GM19351 (cell line): ENCODE measurements at regions not wholly inside any gene's neighbourhood (a gene's known extent, or its start where the extent isn't known, plus 50 kb on each side); places are given as distances from the start of the nearest gene placed in this dataset.
"Not testable (repeated sequence)": the region's sequence is repeated elsewhere in the genome, so short reads cannot be mapped to it uniquely, and the experiment has no call there.

Experiments
- ATAC-seq: cut with Tn5 transposase; IDR thresholded peaks from one replicate; pipeline ENCODE4 v1.9.1; 2021; ENCODE audit warnings: mild to moderate bottlenecking, moderate library complexity; ENCODE audit not compliant: unreplicated experiment

DNA sequence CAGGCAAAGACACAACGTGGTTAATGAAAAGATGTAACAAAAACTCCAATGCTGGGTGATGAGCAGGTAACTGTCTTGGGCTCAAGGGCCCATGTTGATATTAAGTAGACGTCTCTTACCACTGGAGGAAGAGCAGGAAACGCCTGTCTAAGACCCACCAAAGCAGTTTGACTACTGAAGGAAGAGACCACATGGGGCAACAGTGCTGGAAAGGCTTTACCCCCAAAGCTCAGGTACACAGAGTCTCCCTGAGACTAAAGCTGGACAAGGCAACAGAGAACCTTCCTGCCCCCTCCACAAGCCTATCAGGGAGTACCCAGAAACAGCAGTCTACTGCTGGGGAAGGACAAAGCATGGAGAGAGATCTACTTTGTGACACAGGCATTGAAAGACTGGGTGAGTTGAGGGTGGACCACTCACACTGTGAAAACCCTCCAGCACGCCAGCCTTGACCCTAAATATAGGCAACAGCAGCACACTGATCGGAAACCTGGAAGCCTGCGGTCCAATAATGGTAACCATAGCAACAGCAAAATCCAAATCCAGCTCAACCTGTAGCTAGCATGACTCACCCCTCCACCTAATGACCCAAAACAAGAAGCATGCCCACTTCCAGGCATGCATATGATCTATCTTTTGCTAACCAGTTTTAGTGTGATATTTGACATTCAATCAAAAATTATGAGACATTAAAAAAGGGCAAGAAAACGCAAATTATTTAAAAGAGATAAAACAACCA lies 270.5 kb upstream of the SDK2 start:
- ATAC-seq, result no peak

DNA sequence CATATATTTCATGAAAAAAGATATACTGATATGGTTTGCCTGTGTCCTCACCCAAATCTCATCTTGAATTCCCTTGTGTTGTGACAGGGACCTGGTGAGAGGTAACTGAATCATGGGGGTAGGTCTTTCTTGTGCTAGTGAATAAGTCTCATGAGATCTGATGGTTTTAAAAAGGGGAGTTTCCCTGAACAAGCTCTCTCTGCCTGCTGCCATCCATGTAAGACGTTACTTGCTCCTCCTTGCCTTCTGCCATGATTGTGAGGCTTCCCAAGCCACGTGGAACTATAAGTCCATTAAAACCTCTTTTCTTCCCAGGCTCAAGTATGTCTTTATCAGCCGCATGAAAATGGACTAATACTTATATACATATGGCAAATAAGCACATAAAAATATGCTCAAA lies 274.8 kb upstream of the SDK2 start:
- ATAC-seq, result not testable (repeated sequence)

DNA sequence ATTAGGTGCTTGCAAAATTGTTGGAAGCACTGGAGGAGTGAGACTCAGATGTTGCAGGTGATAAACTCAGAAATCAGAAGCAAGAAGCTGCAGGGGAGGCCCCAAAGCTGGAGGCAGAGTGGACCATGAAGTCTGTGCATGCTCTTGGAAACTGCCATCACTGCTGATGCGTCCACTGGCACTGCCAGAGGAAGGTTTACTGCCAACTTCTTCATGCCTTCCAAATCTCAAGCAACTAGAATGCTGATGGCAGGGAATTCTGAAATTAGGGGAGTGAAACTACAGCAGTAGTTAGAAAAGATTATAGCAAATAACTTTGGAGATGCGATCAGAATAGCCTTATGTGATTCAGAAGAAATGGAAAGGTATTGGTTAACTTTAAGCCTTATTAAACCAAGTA lies 277.1 kb upstream of the SDK2 start:
- no peak for ATAC-seq

DNA sequence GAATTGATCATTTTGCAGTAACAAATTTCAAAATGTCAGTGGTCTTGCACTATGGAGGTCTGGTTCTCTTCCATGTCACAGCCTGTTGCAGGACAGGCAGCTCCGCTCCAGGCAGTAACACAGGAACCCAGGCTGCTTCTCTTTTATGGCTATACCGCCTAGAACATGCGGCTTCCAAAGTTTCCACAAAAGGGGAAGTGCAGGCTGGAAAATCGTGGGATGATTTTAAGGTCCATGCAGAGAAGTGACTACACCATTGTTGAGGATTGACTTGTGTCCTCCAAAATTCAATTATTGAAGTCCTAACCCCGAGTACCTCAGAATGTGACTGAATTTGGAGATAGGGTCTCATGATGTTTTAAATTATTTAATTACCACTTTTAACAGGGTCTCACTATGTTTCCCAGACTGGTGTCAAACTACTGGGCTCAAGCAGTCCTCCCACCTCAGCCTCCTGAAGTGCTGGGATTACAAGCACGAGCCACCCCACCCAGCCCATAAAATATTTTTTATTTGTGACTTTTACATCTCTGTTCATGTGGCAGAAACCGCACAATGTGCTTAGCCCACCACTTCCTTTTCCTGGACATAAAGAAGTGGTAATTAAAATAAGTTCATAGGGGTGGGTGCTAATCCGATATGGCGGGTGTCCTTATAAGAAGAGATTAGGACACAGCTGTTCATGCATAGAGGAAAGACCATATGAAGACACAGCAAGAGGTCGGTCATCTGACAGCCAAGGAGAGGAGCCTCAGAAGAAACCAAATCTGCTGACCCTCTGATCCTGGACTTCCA lies 279.2 kb upstream of the RPL38 start:
- ATAC-seq, result no peak

DNA sequence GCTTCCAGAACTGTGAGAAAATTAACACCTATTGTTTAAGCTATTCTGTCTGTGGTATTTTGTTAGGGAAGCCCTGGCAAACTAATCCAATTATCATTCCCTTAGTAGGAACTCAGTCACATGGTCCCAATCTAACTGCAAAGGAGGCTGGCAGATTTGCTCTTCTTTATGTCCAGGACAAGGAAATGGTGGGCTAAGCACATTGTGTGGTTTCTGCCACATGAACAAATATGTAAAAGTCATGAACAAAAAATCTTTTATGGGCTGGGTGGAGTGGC lies 278.6 kb upstream of the RPL38 start:
- no peak for ATAC-seq

DNA sequence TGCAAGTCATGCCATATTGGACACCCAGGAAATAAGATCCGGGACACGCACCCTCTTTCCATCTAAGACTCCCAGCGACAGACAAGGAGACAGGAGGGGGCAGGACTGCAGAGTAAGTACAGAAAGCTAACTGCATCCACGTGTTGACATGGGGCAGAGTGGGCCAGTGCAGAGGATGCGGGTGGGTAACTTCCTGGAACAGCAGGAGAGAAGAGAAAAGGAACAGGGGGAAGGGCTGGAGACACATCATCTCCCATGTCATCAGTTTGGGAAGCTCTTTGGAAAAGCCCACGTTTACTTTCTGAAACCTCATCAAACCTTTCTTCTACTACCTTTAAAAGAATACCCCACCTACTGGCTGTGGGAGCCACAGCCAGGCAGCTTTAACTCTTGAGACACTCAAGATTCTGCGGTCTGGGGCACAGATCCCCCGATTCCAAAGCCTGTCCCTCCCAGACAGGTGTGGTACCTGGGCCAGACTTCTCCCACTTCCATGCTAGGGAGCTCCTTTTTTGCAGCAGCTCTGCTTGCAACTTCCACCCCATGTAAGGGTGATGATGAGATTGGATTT lies 273.5 kb upstream of the RPL38 start:
- ATAC-seq, result no peak

DNA sequence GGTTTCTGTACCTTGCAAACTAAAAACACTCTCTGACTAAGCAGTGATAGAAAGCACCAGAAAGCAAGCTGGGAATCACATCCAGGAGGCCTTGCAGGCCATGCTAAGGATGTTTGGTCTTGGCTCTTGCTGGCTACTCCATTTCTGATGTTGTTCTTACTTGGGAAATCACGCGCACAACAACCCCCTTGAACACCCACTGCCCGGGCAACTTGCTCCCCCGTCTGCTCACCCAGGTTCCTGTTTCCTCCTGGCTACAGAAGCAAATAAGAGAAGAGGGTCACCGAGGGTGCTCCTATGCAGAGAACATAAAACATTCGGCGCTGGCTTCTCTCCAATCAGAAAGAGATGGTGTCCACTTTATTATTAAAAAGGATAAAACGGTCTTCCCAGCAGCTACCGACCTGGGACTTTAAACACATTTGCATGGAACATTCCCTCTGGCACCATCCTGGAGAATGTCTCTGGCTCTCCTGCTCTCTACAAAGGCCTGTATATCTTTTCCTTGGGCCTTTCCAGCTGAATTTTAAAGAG lies 271.2 kb upstream of the RPL38 start:
- no peak for ATAC-seq

DNA sequence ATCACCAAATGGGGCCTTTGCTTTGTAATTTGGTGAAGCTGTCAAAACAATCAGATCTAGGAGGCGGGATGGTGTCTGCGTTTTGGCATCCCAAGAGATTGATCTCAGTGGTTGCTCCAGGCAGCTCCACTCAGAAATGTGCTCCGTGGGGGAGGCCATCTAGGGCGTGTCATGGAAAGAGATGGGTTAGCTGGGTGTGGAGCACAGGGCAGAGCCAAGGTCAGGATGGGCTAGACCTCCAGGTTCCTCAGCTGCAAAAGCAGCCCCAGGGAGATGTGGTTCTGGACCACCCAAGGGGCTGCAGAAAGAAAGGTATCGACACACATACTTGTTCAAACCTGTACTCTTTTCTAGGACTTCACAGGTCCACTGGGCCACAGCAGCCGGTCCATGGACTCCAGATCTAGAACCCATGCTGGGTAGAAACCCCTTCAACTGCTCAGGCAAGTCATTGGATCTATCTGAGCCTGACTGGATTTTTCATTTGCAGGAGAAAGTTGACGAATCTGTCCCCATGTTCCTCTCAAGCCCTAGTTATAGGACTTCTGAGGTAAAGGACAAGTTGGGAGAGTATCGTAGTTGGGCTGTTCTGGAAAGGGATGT lies 270.2 kb upstream of the RPL38 start:
- no peak for ATAC-seq

DNA sequence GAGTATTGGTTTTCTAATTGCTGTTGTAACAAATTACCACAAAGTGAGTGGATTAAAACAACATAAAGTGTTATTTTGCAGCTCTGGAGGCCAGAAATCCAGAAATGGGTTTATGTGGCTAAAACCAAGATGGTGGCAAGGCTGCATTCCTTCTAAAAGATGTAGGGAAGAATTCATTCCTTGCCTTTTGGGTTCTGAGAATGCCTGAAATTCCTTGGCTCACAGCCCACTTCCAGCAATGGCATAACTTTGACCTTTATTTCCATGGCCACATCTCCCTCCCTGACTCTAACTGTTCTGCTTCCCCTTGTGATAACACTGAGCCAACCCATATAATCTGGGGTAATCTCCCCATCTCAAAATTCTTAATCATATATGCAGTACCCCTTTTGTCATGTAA lies 269.6 kb upstream of the RPL38 start:
- no peak for ATAC-seq

DNA sequence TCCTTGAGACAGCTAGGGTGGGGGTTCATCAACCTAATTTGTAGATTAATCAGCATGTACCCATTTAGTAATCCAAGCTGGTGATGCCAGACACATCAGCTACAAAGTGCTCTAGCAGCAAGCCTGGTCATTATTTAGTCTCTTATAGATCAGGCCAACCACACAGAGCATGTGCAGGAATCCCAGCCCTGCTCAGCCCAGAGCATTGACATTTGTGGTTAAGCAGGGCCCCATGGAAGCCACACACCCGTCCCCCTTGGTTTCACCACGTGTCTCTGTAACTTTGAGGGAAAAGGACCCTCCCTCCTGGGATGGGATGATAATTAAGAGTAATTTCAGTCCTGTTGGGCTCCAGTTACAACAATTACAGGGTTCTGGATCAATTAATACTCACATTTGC lies 268.8 kb upstream of the RPL38 start:
- ATAC-seq, result no peak

DNA sequence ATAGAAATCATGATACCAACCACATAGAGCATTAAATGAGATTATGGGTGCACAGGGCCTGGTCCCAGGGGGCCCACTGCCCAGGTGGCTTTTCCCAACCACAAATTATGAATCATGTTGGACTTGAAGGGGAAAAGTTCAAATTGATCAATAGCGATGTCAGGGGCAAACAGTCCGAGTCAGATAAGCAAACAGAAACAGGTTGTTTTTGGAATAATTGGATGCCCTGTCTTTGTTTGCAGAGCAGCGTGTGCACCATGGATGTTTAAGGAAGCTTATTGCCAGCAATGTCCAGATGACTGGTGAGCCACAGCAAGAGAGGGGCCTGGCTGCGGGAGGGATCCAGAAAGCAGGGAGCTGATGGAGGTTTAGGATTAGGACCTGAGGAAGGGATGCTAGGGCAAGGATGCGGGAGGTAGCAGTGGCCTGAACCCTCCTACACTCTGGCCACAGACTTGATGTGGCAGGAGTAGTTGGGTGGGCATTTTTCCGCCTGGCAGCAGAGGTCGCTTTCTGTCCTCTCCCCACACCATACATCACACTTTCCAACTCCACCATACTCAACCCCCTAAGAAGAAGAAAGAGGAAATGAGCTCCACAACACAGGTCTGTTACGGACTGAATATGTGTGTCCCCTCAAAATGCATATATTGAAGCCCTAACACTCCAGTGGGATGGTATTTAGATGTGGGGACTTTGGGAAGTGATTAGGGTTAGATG lies 266.4 kb upstream of the RPL38 start:
- no peak for ATAC-seq

DNA sequence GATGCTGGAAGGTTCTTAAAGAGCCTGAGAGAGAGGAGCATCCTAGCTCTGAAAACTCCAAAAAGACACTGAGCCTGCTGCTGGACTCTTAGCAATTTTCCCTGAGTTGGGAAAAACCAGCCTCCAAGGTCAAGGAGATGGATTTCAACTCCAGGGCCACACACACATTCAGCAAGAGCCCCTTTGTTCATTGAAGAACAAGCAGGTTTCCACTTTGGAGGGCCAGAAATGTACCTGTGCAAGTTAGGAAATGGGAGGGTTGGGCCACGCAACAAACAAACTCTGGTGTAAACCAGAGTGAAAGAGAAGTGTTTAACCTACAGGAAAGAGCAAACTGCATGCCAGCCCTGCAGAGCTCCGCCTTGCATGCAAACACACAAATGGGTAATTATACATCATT lies 264.8 kb upstream of the RPL38 start:
- no peak for ATAC-seq

DNA sequence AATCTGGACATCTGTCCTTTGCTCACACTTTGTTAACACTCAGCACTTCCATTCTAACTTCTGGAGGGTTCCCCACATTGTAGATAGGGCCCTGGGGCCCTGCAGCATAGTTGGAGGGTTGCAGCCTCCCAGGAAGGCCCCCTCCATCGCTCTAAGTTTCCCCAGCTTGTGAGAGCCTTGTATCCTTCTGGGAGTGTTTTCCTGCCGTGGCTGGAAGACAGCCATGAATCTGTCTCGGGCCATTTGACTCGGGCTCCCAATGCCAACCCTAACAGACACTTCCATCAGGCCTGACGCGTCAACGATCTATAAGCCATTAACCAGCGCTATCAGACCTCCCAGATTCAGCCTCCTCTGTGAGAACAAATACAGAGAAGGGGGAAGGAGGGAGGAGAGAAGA lies 263.7 kb upstream of the RPL38 start:
- no peak for ATAC-seq

DNA sequence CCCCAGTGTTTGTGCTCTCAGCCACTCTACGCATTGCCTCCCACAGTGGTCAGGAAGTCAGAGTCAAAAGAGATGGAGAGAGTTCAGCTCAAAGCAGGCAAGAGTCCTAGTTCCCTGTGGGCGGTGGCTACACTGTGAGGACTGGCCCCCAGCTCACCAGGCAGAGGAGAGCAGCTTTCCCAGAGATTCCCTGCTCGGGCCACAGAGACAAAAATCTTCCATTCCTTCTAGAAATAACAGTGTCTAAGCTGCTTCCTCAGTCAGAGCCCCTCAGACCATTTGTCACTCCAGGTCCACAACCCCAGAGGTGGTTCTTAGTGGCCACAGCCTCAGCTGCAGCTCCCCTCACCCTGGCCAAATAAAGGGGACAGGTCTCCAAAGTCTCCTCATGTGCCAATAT lies 263.0 kb upstream of the RPL38 start:
- no peak for ATAC-seq

DNA sequence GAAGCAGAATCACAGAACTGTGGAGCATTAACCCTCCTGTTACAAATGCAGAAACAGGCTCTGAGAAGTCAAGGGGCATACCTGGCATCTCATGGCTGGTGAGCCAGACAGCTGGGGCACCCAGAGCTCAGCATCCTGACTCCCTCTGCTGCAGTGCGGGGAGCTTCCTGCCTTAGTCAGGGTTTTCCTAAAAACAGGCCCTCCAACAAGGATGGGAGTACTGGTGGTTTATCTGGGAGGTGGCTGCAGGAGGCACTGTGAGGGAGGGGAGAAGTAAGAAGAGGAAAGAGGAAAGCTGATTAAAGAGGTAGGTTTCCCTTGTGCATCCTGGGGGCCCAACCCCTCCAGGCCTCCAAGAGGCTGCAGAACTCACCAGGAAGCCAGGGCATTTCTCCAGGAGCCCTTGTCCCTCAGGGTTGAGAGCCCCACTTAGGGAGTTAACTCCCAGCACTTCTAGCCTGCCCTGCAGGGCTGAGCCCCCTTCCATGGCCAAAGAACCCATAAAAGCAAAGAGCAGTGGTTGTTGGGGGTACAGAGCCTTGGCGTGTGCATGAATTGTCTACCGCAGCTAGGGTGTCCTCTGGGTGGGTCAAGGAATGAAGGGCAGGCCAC lies 261.5 kb upstream of the RPL38 start:
- ATAC-seq, result no peak

DNA sequence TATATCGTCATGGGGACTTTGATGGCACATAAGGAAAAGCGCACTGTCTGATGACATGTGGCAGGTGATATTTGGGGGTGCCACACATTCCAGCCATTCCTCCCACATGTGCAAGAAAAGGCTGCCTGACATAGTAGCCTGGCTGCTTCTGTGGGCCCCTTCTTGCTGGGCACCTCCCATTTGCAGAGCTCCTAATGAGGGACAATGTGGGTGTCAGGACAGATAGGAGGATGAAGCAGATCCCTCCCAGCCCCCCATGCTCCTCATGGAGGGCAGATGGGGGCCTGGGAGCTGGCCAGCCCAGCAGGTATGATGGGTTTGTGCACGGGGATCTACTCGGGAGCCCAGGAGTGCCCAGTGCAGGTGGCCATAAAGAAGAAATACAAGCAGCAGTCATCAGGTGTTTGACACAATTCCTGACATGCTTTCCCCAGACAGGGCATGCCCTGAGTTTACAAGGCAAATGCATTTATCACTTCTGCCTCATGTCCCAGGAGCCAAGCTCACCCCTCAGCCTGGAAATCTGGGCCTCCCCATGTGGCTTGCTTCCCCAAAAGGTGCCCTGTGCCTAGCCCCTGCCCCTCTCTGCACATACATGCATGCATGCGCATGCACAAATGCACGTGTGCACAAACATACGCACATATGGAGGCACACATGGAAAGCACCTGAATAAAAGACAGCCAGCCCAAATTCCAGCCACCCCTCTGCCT lies 260.6 kb upstream of the RPL38 start:
- ATAC-seq, result no peak

DNA sequence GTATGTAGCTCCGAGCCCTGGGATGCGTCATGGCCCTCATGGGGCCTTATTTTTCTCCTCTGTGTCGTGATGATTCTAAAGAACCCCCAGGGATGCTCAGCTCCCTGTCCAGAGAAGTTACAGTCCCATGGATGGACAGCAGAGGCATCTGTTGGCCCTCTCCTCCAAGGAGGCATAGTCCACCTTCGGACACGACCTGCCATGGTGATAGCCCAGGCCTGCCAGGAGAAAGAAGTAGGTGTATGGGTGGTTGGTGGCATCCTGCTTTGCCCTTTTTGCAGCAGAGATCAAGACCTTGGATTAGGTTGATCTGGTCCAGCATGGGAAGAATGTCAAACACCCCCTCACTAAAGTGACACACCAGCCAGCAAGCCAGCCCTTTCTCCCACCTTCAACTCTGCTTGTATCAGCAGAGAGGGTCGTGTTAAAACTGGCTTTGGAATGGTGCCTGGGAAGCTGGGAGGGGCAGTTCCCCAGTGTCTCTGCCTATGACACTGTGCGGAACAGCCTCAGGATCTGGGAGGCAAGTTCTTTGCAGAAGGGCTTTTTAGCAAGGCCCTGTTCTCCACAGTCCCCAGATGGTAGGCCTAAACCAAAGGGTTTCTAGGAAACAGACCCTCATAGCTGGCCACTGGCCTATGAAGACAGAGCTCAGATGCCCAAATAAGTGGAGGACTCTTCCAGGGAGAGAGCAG lies 259.9 kb upstream of the RPL38 start:
- ATAC-seq, result no peak

DNA sequence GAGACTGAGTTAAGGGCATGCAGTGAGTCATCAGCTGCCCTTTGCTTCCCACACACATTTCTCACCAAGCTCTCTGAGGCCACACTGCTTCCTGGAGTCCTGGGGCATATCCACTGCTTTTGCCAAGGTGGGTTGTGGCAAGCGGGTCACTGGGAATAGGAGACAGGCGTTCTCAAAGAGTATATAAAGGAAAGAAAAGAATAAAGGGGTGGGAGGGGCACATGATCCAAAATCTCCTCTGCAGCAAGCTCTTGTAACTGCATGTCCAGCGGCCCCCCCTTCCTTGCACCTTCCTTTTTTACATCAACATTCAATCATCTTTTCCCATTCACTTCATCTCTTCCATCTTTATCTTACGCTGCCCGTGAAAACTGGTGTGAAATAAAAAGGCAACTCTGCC lies 259.1 kb upstream of the RPL38 start:
- ATAC-seq, result no peak

DNA sequence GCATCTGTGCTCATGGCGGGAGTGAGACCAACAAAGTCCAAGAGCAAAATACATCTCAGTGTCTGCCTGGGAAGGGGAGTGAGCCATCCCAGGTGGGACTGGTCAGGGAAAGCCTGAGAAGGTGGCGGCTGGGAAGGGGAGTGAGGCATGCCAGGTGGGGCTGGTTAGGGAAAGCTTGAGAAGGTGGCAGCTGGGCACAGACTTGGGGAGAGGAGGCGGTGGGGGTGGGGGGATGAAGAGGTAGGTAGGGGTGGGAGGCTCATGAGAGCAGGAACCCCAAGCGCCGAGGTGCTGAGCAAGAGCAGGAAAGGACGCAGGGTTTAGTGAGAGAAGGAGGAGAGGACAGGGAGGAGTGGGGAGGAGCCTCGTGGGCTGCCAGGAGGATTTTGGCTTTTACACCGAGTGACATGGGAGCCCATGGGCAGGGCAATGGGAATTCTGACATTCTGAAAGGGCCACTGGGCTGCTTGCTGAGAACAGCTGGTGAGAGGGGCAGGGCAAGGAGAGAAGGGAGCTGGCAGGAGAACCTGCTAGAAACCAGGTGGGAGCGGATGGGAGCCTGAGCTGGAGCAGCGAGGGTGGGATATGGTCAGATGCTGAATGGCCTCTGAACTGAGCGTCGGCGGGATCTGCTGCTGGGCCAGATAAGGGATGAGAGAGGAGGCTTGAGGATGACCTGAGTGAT lies 256.1 kb upstream of the RPL38 start:
- ATAC-seq, result no peak
